ENCODE measurements at regions not wholly inside any gene's neighbourhood (a gene's known extent, or its start where the extent isn't known, plus 50 kb on each side); places are given as distances from the start of the nearest gene placed in this dataset.

DNA sequence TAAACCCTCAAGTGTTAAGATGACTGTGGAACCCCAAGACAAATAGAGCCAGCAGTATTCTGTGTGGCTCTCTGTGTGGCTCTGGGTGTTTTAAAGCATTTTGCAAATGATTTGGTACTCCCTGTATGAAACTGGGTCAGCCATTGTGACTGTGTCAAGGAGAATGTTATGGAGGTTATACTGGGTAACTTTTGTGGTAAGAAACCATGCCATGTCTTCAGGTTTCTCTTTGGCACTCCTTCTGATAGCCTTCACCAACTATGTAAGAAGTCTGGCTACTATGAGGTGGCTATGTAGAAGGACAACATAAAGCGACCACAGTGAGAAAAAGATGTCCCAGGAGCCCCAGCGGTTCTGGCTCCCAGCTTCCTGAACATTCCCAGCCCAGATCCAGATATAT lies 226.6 kb upstream of the RHOBTB1 start (continued):
- no peak for TF ChIP-seq CTCF (IDR thresholded peaks at IDR 0.05; ENCODE audit: low read depth, low read length, missing input control)
- TF ChIP-seq TAF1 (conservative IDR thresholded peaks at IDR 0.05): no peak

- no peaks in the 10 kb centered on the region for H3K4me1 ChIP-seq (ENCODE audit: control insufficient read depth in 4 of 4, insufficient read depth in 4 of 4, low read length in 3 of 4)
- H3K4me3 ChIP-seq (ENCODE audit: low read depth in 1 of 3, low read length in 3 of 3): no peak overlapping the region
- no peak for DNase-seq (ENCODE audit: low spot score)
- H3K27ac ChIP-seq (ENCODE audit: low read depth in 1 of 2, low read length in 2 of 2): no peak overlapping the region
- H3K36me3 ChIP-seq (ENCODE audit: control insufficient read depth in 4 of 4, insufficient read depth in 3 of 4, low read depth in 1 of 4, low read length in 3 of 4): no peaks in the 10 kb centered on the region
- TF ChIP-seq ATF3 (IDR thresholded peaks at IDR 0.05) (no peak), SP1 (IDR thresholded peaks at IDR 0.05) (no peak), GABPA (IDR thresholded peaks at IDR 0.05 in 1 of 2, conservative IDR thresholded peaks at IDR 0.05 in 1 of 2) (no peak), CTCF (IDR thresholded peaks at IDR 0.05; ENCODE audit: low read depth, low read length, missing input control) (no peak), RAD21 (IDR thresholded peaks at IDR 0.05) (no peak), FOXA1 (IDR thresholded peaks at IDR 0.05) (no peak), FOXA2 (IDR thresholded peaks at IDR 0.05) (no peak), EGR1 (IDR thresholded peaks at IDR 0.05; ENCODE audit: low read depth in 2 of 2) (no peak), HNF4G (IDR thresholded peaks at IDR 0.05) (no peak), YY1 (IDR thresholded peaks at IDR 0.05) (no peak), REST (IDR thresholded peaks at IDR 0.05) (no peak), NR2F2 (IDR thresholded peaks at IDR 0.05) (no peak), RXRA (IDR thresholded peaks at IDR 0.05) (no peak)
- TF ChIP-seq, protein P1, sequence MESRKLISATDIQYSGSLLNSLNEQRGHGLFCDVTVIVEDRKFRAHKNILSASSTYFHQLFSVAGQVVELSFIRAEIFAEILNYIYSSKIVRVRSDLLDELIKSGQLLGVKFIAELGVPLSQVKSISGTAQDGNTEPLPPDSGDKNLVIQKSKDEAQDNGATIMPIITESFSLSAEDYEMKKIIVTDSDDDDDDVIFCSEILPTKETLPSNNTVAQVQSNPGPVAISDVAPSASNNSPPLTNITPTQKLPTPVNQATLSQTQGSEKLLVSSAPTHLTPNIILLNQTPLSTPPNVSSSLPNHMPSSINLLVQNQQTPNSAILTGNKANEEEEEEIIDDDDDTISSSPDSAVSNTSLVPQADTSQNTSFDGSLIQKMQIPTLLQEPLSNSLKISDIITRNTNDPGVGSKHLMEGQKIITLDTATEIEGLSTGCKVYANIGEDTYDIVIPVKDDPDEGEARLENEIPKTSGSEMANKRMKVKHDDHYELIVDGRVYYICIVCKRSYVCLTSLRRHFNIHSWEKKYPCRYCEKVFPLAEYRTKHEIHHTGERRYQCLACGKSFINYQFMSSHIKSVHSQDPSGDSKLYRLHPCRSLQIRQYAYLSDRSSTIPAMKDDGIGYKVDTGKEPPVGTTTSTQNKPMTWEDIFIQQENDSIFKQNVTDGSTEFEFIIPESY (IDR thresholded peaks at IDR 0.05): no peak
- no peaks in the 10 kb centered on the region for H3K27me3 ChIP-seq (ENCODE audit: control insufficient read depth in 4 of 4, insufficient read depth in 4 of 4, low read length in 3 of 4)
- H3K9me3 ChIP-seq (ENCODE audit: control insufficient read depth in 4 of 4, low read length in 3 of 4): no peaks in the 10 kb centered on the region
- no peak overlapping the region for H3K9ac ChIP-seq (ENCODE audit: low read depth in 1 of 2, low read length in 2 of 2)
Observed at GRCh38 chr10:61169294-61169693, 225.3 kb upstream of the RHOBTB1 start.

All from liver (tissue), 7 donors.